Left forelimb (tissue), 1 donor: ENCODE measurements at regions not wholly inside any gene's neighbourhood (a gene's known extent, or its start where the extent isn't known, plus 50 kb on each side); places are given as distances from the start of the nearest gene placed in this dataset.

Experiments used
- DNase-seq: peaks from one replicate; pipeline ENCODE4 v3.0.0-alpha.2; 2018; ENCODE audit warnings: low spot score

DNA sequence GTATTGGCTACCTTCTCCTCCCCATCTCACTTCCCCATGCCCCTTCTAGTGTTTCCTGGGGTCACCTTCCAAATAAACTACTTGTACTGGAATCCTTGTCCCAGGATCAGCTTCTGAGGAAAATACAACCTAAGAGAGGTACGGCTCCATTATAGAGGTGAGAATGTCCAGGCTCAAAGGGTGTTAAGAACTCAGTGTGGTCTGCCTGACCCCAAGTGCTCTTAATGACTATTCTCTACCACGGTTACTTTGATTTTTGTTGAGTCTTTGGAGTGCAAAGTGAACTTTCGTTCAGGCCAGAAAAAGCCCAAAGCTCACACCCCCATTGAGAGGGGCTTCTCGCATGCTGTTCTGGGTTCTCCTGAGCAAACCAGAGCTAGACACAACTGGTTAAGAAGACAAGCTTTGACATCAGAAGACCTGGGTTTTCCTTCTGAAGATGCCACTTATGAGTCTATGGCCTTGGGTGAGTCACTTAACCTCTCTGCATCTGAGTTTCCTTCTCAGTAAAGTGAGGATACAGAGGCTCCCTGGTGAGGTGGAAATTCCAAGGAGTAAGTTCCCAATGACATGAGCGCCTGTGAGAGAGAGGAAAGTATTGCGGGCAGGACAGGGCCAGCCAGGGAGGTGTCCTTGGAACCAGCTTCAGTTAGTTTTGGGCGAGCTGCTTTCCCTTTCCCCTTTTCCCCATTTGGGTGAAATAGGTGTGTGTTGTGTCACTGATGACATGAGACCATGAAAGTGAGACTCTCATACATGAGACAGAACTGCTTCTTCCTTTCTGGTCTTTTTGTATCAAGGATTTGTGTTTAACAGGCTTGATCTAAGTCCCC lies 475.0 kb upstream of the PROK2 start:
- no peak for DNase-seq

DNA sequence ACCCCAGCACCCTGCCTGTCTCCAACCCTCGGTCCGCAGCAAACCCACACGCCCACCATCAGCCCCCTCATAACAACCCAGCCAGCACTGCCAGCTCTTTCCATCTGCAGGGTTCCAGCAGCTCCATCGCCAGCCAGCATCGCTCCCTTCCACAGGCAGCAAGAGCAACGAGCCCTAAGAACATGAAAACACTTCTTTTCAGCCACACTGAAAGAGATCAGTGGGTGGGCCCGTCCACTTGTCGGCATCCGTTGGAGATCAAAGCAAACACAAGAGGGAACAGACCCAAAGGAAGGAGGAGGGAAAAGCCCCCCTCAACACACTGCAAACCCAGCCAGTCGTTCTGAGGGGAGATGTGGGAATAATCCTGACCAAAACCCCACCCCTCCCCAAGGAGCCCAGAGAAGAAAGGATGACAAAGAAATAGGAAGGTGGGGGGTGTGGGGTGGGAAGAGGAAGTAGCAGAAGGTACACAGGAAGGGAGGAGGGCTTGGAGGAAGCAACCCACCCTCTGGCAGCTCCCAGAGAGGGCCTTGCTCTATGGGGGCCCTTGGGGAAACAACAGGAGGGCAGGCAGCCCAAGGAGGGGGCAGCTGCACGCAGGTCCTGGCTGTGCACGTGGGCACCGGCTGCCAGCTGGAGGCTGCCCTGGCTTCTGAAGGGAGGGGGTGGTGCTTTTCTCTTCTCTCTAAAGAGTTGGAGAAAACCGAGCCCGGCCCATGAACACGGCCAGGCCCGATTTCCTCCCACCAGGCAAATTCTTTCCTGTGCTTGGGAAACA lies 473.6 kb upstream of the PROK2 start:
- DNase-seq = no peak

DNA sequence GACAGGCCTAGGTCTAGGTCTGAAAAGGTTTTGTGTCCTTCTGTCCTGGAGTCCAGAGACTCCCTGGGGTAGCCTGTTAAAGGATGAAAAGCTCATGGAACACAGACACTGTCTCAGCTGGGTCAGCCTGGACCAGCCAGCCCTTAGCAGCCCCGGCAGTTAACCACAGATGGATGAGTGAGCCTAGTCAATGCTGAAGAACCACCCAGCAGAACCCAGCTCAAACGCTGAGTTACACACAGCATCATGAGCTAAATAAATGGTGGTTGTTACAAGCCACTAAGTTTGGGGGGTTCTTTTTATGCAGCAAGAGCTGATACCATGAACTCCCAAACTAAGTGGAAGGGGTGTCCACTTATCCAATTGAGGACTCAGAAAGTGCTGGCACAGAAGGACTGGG lies 472.8 kb upstream of the PROK2 start:
- DNase-seq = no peak

DNA sequence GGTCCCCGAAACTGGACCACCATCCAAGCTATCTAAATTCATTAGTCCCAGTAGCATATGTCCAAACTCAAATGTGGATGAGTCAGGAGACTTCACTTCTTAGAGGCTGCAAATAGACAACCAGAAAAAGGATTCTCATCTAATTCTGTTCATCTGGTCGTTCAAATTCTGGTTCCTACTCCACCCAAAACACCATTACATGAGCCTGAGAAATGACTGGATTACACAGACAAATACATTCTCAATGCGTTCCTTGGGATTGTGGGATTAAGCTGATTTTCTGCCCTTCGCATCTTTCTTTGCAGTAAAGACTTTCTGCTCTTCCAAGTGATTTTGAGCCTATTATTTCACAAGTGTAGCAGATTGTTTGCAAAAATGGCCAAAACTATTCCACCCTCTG lies 472.3 kb upstream of the PROK2 start:
- DNase-seq = no peak

DNA sequence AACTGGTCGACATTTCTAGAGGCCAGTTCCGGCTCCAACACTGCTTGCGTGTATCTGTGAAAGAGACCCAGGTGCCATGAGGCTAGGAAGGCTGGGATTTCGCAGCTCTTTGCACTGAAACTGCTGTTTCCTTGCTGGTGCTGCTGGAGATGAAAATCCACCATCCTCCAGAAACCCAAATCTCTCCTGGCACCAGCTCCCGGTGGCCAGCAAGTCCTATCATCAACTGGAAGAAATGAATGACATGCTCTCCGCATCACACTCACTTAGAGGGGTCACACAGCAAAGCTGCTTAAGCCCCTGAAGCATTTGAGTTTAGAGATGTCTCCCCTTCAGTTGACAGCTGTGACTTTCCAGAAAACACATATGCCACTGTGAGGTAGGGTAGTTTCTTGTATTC lies 471.8 kb upstream of the PROK2 start:
- DNase-seq = no peak

DNA sequence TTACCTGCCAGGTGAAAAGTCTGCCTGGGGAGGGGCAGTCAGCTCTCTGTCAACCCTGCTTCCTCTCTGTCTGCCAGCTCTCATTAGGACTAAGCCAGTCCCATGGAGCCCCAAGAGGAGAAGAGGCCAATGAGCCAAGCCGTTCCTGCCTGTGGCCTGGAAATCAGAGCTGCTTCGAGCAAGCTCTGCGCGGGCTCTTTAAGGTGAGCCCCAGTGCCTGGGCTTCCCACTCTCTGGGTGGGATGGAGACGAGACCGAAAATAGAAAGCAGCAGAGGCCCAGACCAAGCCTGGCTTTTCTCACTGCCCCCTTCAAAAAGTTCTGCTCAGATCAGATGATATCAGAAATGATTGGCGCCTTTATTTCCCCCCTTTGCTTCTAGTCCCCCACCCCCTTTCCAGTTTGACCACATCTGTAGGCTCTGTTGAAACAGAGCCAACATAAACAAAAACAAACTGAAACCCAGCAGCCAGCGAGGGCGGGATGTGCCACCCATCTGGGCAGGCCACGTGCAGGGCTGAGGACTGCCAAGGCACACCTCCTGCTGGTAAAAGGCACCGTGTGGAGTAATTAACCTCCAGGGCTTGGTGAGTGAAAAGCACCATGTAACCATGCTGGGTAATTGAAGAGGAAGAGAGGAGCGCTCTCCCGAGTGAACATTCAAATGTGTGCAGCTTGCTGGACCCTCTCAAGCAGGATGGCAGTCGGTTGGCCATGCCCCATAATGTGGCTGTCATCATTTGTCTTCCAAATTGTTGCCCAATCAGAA lies 471.0 kb upstream of the PROK2 start:
- no peak for DNase-seq

DNA sequence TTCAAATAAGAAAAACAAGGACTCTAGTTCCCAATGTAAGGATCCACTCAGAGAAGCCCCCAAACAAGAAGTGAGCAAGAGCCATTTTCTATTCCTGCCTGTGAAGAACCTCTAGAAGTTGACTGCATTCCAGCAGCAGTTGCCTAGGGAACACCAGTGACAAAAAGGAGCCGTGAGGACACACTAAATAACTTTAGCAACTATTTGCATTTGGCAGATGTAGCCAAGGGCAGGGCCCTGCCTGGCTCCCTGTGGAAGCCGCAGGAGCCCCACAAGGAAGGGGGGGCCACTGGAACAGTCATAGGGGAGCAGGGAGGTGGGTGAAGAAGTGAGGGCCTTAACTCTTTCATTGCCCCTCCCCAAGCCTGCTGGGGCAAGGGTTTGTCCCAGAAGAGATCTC lies 470.2 kb upstream of the PROK2 start:
- no peak for DNase-seq

DNA sequence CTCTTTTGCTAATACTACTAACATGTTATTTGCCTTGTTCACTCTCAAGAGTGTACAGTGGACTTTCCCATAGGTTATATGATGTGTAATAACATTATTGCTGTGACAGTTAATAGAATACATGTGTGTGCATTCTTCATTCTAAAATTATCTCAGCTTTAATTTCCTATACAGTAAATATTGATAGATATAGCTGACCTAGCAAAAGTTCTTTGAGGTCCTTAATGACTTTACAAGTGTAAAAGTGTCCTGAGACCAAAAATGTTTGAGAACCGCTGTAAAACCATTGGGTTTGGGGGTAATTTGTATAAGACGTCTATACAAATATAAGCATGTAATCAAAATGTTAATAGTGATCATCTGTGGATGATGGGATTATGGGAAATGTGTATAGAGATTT lies 469.5 kb upstream of the PROK2 start:
- DNase-seq = no peak

DNA sequence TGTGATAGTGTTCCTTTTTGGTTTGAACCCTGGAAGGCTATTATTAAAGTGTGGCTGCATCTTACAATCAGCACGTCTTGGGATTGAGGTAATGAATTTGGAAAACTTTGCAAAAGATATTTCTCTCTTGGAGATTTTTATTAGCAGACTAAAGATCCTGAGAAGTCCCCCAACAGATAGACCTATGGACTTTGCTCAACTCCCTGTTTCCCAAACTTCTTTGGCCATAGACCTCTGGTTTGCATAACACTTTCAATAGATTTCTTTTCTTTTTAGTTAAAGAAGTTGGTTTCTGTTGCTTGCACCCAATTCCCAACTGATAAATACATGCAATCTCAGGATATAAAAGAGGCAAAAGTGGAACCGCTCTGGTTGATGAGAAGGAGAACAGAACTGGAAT lies 465.8 kb upstream of the PROK2 start:
- DNase-seq = no peak

DNA sequence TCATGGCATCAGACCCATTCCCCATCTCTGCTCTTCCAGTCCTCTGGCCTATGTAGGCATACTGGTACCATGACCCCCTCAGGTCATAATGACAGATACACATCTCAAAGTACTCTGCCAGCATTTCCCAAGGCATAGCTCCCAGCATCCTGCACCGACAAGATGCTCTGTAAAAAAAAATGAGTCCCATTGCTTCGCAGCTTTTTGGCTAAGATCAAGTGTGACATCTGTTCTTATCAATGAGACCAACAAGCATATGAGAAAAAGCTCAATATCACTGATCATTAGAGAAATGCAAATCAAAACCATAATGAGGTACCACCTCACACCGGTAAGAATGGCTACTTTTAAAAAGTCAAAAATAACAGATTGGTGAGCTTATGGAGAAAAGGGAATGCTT lies 463.9 kb upstream of the PROK2 start:
- DNase-seq = no peak

DNA sequence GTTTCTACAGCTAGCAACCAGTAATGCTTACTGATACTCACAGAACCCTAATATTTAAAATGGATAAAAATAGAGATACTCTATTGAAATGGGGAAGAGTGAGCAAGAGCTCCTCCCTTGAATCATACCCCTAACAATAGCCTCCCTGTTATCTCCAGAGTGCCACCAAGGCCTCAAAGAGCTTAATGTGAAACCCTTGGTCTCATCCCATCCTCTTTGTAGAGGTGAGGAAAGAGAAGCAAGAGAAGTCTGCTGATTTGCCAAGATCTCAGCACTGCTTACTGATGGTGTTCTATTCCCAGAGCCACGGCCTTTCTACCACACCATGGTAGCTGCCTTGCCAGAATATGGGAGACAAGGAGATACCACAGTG lies 463.4 kb upstream of the PROK2 start:
- no peak for DNase-seq

DNA sequence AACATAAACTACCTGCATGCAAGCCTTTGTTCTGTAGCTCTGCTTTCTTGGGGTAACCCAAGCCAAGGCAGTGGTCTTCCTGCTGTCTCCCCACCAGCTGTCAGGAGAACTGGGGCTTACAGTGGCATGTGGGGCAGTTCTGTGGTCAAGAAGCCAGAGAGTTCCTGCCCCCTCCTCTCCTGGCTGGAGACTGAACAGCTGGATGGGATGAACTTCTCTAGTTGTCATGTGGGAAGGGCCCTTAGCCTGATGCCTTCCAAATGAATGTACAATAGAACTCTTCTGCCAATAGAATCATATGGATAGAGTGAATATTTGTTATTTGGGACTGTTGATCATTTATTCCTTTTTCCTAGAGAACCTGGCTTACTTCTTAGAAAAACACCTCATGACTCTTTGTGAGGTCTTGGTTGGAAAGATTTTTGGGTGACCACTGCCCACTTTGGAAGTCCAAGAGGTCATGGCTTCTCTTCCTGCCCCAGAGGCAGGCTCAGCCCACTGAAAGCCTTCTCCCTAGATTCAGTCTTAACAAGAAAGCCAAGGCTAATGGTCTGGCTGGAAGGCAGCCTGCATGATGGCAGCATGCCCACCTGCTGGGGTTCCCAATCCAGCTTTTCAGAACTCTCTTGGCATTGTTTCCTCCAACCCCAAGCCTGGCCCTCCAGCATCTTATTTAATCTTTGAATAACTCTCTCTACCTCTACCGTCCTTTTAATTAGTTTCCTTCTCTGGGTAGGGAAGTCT lies 462.9 kb upstream of the PROK2 start:
- no peak for DNase-seq

DNA sequence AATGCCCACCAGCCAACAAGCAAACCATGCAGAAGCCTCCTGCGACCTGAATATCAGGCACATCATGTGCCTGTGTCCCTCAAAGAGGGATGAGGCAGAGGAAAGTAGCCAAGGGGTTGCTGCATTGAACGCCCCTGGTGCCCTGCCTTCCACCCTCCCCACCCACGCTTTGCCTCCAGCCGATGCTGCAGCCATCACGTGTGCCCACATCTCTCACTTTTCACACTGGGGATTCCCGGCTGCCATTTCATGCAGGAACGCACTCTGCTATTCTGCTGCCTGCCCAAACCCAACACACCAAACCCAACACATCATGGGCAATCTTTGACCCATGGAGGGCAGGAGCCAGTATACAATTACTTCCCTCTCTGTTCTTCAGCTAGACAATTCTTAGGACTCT lies 462.2 kb upstream of the PROK2 start:
- no peak for DNase-seq

DNA sequence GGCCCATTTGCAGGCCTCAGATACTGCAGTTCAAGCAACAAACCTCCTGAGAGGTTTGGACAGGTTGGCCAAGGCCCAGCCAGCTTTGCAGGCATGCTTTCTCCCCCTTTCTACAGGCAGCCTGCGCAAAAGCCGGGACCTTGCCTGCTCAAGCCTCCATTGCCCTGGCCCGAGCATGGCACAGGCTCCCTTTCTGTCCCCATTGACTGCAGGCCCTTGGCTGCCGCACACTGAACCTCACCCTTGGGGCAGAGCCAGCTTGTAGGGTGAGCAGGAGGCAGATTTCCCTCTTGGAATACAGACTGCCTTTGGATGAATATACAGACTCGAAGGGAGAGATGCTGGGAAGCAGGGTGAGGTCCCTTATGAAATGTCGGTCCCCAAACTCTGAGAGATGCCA lies 461.7 kb upstream of the PROK2 start:
- no peak for DNase-seq

DNA sequence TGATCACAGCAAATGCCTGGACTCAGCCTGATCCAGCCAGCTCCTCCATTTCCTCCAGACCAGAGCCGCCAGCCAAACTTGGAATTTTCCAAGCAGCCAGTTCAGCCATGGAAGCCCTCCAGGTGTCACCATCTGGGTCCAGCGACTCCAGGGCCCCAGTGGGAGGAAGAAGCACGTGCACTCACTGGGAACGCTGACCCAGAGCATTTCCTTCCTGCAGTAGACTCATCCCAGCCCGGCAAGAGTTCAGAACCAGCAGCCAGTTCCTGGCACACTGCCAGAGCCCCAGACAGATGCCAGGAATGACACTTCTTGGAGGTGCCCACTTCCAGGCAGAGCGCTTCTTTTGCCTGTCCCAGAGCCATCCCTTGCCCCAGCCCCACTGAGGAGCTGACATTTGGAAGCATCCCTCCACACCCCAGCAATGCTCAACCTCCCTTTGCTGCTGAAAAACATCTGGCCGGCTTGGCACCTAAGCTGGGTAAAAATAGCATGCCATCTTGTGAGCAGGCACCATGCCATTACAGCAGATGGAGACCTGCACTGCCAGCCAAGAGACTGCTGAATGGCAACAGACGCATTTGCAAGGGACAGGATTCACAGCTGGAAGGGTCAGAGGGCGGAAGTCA lies 460.3 kb upstream of the PROK2 start:
- DNase-seq = peak; percentile 81

DNA sequence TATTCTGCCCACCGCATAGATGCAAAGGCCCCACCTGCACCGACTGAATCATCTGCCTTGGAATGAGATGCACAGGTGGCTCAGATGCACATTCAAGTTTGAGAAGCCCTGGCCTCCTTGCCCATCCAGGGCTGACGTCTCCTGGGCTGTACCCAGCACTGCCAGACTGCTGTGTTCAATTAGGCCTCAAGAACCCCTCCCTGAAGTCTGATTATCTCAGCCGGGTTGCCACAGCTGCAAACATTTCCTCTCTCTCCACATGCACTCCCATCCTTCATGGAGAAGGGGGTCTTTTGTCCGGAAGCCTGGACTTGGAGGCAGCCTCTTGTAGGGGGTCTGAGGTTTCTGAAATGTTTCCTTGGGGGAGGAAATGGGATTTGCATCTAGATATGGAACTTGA lies 459.4 kb upstream of the PROK2 start:
- DNase-seq = no peak

DNA sequence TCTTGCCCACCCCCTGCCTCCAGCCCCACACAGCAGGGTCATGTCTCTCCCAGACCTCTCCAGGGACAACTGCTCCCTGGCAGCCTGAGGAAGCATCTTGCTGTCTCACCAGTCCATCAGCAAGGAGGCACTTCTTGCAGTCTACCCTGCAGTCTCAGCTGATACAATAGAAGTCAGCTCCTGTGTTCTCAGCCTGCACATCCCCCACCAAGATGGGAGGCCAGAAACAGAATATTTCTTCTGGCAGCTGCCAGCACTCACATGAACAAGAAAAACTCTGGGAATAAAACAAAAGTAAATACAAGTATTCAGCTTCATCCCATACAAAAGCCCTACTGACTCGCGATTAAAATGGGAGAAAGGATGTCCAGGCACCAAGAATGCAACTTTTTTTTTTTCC lies 457.4 kb upstream of the PROK2 start:
- no peak for DNase-seq

DNA sequence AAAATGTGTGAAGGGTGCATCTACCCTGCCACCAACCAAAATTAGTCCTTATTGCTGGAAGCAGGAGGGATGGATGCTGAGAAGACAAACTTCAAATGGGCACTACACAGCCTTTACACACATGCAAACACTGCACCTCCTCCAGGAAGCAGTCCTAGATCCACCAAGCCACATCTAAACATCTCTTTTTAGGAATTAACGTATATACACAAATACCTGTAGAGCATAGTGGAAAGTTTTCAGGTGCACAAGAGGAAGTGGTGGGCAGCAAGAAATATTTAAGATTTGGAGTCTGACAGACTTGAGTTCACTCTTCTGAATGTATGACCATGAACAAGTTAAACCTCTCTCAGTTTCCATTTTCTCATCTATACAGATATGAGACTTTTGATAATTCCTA lies 456.6 kb upstream of the PROK2 start:
- DNase-seq = no peak

DNA sequence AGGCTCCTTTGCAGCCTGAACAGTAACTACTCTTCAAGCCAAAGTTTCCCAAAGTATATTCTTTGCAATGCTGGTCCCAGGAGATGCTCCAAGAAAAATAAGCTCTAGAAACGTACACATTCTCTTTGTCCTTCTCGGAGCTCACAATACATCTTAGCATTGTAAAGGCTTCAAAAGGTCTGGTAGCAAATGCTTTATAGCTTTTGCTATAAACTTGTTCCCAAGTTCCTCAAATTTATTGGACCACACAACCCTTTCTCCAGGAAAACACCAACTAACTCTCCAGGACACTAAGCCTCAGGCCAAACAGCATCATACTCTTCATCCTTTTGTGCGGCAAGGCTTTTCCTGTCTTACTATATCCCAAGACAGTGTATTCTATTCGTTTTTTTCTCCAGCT lies 455.6 kb upstream of the PROK2 start:
- no peak for DNase-seq

DNA sequence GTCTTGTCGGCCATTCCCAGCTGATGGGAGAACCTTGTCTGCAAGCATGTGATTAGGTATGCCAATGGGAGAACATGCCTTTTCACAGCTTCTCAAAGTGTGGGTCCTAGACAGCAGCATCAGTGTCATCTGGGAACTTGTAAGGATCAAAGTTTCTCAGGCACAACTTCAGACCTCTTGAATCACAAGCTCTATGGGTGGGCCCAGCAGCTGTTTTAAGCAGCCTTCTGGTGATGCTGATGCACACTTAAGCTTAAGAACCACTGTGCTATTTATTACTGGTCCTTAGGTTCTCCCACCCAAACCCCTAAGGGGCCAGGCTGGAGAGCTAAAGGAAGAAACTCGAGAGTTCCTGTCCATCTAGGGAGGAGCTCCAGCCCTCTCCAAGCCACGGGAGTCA lies 453.9 kb upstream of the PROK2 start:
- DNase-seq = no peak

DNA sequence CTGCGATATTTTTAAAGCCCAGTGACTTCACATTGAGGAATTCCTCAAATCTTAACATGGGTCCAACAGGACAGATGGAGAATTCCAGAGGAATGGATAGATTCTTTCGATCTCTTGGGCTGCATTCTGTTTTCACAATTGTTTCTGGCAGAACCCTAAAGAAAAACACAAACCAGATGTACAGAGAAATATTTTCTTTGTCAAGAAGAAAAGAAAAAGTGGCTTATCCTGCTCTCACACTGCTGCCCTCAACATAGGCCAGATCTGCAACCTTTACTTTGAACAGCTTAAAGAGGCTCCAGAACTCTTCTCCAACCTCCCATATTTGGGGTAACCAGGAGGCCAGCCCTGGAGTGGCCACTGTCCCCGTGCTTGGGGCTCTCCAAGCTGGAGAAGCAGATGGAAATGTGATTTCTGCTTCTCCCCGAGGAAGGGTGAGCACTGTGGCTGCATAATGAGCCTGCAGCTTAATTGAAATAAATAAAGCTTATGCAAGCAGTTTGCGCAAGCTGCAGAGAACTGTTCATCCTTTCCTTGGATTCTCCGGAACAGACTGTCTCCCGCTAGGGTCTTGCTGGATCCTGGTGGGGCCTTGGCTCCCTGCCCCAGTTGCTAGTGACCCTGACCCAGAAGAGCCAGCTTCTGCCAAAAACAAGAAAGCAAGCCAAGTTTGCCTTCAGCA lies 453.2 kb upstream of the PROK2 start:
- DNase-seq = no peak
